GM18868 (cell line): ENCODE measurements at regions not wholly inside any gene's neighbourhood (a gene's known extent, or its start where the extent isn't known, plus 50 kb on each side); places are given as distances from the start of the nearest gene placed in this dataset.

Experiments
- ATAC-seq: cut with Tn5 transposase; IDR thresholded peaks from one replicate; pipeline ENCODE4 v1.9.1; 2021; ENCODE audit warnings: mild to moderate bottlenecking, moderate library complexity; ENCODE audit not compliant: unreplicated experiment

GRCh38 chr2:12050396-12050795 lies 304.0 kb downstream of the LPIN1 start:
- ATAC-seq, result peak; percentile 60

- ATAC-seq, result no peak
Measured at GRCh38 chr2:12051831-12052230, 305.4 kb downstream of the LPIN1 start.

DNA sequence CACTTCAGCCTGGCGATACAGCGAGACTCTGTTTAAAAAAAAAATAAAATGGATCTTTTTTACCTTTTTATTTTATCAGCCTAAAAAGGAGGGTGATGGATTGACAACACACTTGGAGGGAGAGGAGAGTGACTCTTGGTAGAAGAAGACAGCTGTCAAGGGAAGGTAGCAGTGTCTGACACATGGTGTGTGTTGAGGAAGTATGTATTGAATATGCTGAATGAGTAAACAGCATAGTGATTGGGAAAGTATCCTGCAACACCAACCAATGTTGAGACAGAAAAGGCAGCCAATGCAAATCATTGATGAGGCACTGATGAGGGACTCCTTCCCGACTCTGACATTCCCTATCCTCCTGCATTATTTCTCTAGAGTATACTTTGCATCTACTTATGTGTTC lies 306.4 kb downstream of the LPIN1 start:
- ATAC-seq, result no peak

DNA sequence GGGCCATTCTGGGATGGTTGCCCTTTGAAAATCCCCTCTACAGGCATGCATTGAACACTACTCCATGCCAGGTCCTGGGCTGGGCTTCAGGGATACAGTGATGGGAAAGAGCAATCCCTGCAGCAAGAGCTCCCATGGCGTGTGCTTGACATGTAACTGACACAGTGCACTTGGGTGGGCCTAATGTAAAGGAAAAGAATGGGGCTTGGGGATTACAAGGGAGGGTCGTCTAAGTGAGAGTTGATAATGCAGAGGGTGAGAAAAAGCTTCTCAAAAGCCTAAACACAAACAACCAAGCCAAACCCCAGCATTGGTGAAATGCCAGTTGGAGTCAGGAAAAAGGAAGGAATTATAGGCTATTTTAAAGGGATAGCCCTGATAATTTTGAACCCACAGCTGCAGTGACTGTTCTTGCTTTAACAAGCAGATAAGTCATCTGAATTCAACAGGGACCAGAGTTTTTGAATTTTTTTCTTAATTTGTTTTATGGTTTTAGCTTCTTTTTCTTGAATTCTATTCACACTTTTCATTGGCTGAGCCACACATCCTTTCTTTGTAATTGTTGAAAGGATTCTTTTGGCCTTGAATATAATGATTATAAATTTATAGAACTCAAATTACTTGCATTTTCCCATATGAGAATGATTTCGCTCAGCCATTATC lies 308.7 kb downstream of the LPIN1 start:
- ATAC-seq, result no peak

DNA sequence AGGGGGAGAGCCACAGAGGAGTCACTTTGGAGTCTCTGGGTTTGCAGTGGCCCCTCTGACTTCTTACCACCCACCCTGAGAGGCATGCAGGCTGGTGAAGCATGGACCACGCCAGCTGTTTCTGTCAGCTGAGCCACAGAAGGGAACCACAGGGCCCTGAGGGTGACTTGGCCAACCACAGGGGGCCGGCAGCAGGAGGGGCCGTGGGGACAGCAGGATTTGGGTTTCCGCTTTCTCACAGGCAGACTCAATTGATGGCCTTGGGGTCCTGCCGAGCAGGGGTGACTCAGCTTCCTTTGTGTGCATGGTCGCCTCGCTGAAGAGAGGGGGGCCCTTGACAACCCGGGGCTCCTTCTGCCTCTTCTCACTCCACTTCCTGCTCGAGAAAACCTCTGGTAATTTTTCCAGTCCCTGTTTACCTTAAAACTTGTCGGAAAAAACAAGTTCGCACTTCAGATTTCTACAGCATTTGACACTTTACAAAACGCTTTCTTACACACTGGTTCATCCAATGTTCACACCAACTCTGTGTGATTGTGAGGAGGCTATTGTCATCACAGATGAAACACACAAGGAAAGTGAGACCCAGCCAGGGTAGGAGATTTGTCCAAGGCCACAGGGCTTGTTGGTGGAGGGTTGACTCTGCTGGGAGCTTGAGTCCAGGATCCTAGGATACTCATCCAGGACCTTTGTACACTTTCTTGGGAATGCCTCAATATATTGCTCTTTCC lies 311.2 kb downstream of the LPIN1 start:
- ATAC-seq, result peak; percentile 91

- ATAC-seq, result no peak
Measured at GRCh38 chr2:12059616-12060441, 313.4 kb downstream of the LPIN1 start.

DNA sequence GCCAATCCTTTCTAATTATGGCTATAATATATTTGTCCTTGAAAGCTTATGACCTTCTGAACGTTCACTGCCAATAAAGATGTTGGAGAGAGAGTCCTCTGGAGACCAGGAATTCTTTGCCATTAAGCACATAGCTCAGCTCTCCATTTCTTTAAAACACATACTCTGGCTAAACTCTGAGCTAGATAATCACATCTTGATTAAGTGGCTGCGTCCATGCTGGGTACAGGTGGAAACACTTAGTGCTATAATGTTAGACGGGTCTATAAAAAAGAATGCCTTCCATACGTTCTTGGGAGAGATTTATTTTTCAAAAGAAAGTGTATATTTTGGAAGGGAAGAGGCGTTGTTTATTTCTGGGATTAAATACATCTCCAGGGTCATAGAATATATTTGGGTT lies 314.5 kb downstream of the LPIN1 start:
- ATAC-seq, result no peak

DNA sequence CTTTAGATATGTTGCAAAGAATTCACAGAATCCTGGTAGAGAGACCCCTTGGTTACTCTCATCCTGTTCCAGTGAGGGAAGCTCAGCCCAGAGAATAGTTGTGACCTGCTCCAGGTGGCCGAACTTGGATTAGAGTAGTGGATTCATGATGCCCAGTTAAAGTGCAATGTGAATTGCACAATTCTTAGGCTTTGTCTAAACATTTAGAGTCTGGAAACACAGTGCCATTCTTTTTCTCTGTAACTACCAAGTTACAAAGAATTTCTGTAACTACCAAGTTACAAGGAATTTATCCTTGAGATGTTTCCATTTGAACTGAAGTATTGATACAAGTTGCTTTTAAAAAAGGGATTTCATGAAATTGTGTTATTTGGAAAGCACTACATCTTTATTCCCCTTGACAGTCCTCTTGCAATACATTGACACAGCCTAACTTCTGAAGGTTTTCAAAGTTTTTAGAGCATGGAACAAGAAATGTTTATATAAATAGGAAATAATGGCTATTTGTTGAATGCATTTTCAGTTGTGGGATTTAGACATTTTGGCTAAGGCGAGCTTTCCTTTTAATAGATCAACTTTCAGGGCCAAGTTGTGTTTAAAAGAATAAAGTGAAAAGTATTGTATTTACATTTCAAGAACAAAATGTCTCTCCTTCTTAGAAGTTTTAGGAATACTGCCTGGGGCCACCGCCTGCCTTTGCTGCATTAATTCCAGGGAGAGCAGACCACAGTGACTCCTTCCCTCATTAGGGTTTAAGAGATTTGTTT lies 315.0 kb downstream of the LPIN1 start:
- ATAC-seq, result no peak

DNA sequence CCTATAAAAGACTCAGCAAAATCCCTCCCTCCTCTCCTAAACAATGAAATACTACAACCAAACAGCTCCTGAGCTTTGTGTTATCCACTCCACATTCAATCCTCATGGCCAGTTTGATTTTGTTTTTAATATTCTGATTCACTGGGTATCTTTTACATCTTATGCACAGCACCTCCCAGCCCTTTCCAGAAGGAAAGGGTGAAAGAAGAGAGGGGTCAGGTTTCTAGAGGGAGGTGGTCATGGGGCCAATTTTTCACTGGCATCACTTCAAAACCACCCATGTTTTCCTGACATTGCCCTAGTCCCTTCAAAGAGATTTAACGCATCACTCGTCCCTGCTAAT lies 315.6 kb downstream of the LPIN1 start:
- no peak for ATAC-seq

DNA sequence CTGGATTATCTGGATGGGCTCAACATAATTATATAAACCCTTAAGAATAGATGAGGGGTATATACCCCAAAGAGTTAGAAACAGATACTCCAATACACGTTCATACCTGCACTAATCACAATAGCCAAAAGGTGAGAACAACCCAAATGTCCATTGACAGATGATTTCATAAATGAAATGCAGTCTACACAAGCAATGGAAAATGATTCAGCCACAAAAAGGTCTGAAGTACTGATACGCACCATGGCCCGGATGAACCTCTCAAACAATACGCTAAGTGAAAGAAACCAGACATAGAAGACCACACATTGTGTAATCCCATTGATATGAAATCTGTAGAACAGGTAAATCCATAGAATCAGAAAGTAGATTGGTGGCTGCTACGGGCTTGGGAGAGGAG lies 316.8 kb downstream of the LPIN1 start:
- no peak for ATAC-seq

DNA sequence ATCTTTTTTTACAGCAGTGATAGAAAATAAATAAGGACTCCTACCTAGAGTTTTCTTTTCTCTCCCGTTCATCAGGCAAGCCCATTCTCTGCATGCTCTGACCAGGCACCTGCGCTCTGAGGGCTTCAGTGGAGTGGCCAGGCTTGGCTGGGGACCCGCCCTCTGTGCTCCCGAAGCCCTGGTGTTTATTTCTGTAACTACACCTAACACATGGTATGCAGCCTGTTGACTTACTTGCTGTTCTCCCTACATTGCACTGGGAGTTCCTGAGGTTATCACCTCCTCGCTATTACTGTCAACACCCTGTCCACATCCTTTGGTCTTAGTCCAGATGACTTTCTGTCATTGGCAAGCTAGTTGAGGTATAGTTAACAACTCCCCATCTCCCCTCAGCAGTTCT lies 317.7 kb downstream of the LPIN1 start:
- no peak for ATAC-seq

- no peak for ATAC-seq
Measured at GRCh38 chr2:12066116-12066515, 319.7 kb downstream of the LPIN1 start.

DNA sequence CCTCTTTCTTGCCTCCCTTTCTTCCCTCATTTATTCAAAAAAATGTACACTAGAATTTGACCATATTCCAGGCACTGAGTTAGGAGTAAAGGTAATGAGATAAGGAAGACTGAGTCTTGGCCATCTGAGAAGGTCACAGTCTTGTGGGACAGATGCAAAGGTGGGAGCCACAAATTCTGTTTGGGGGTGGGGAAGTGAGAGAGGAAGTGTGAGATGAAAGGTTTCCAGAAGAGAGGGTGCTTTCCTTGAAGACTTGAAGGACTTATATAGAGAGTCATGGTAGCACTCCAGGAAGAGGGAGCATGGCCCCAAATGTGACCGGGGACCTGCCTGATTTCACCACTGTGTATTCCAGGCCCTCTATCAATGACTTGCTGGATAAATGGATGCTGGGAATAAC lies 320.6 kb downstream of the LPIN1 start:
- ATAC-seq, result no peak

DNA sequence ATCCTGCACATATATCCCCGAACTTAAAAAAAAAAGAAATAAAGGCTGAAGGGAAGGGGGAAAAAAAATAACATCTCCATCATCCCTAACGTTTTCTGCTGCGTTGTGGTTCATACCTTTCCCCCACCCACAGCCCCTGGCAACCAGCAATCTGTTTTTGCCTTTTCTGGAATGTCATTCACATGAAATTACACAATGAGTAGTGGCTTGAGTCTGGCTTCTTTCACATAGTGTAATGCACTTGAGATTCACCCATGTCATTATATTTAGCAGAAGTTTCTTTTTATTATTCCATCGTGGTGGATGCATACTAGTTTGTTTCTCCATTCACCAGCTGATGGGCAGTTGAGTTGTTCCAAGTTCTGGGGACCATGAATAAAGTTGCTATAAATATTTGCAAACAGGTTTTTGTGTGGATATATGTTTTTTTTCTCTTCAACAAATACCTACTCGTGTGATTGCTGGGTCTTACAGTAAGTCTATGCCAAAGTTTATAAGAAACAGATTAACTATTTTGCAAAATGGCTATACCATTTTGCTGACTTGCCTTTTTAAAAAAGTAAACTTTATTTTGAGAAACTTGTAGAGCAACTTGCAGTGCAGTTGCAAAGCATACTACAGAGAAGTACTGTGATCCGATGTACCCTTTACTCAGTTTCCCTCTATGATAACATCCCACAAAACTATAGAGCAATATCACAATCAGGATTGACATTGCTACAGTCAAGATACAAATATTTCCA lies 322.5 kb downstream of the LPIN1 start:
- ATAC-seq, result no peak

DNA sequence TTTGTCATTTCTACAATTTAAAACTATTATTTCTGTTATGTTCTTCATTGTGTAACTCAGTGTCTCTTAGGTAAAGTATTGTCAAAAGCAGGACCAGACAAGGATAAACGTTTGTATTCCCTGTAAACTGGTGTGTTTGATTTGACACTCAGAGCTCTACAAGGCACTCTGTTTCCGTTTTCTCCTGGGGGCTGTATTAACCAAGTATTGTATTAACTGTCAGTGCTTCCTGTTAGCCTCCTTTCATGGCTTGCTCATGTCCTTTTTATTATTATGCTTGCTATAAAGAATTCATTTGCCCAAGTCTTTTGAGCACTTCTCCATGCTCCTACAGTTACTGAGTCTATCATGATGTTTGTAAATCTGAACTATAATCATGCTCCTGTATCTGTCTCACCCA lies 323.7 kb downstream of the LPIN1 start:
- peak; percentile 2 for ATAC-seq

GRCh38 chr2:12070581-12070980 lies 324.1 kb downstream of the LPIN1 start:
- ATAC-seq, result peak; percentile 38

- ATAC-seq, result peak; percentile 39
Measured at GRCh38 chr2:12071318-12071717, 324.9 kb downstream of the LPIN1 start.

DNA sequence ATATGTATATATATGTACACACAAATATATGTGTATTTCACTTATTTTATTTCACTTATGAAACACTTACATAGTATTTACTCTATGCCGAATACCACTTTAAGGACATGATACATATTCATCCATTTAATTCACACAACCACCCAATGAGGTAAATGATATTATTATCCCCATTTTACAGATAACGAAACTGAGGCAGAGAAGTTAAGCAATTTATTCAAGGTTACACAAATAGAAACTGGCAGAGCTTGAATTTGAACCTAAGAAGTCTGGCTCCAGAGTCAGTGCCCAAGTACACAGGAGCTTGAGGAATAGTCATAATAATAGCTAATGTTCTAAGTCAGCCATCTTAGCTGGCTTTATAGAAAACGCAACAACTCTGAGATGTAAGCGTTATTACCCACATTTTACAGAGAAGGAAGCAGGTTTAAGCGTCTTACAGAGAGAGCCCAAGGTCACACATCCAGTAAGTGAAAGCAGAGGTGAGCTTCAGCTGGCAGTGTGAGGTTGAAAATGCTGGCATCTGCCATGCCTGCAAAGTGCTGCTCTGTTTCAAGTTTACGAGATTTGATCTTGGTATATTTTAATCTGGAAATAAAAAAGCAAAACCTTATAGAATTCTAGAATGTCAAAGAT lies 326.9 kb downstream of the LPIN1 start:
- ATAC-seq, result peak; percentile 14

- peak; percentile 67 for ATAC-seq
Measured at GRCh38 chr2:12074126-12074844, 327.9 kb downstream of the LPIN1 start.
